Skeletal muscle cell (primary cell): ENCODE measurements at regions not wholly inside any gene's neighbourhood (a gene's known extent, or its start where the extent isn't known, plus 50 kb on each side); places are given as distances from the start of the nearest gene placed in this dataset.

Source experiments
- DNase-seq: peaks from one replicate; pipeline ENCODE4 v3.0.0-alpha.2; 2010; ENCODE audit warnings: low read depth
- H3K4me3 ChIP-seq: 2 replicates; pipeline ENCODE4 v1.5.1; 2011; ENCODE audit warnings: low read depth, mild to moderate bottlenecking, control low read depth, low read length, moderate library complexity

DNA sequence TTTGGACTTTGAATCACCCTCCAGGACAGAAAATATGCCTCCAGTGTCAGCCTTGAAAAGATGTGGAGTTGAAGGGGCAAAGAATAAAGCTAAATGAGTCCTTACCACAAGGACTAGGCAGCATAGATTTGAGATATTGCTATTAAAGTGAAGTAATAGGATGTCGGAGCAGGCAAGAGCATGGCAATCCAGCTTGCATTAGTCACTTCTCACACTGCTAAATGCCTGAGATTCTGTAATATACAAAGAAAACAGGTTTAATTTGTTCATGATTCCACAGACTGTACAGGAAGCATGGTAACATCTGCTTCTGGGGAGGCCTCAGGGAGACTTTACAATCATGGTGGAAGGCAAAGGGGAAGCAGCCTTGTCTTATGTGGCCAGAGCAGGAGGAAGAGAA, 109.8 kb upstream of the PCDH7 start:
- peak; percentile 28 for DNase-seq
- H3K4me3 ChIP-seq: no peak overlapping the region

DNA sequence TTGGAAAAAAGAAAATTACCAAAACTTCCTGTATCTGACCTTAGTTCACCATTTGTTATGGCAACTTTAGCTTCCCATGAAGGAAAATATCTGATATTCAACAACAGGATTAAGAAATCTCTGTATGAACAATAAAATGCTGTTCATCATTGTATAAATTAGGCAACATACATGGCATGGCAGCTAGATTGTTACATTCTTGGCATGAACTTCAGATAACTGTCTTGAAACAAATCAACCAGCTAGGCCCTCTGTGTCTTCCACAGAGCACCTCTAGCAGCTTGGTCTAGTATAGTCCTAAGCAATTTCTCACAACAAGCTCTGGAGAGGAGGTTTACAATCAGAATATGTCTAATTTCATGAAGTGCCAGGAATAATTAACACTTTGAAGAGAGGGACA, 105.4 kb upstream of the PCDH7 start:
- DNase-seq: no peak
- no peak overlapping the region for H3K4me3 ChIP-seq

DNA sequence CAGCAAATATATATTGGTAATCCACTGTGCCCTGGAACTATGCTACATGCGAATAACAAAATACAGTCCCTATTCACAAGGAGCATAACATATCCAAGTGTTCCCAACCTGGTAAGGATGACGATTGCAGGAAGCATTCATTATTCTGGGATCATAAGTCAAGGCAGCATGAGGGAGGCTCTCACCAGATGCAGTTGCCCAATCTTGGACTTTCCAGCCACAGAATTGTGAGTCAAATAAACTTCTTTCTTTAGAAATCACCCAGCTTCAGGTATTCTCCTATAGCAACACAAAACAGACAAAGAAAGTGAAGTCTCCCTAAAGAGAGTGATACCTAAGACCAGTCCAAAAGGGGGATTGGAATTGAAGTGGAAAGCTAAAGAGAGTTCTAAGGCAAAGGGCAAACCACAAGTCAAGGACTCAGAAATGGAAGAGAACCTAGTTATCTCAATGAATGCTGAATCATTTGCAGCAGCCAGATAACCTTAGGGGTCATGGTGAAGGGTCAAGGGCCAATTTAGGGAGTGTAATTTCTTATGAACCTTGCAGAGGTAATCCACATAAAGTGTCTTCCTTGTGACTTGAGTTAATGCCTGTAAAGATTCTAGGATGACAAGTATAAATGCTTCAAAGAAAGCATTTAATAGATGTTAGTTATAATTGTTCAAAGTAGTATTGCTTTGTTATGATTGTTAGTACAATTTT, 103.1 kb upstream of the PCDH7 start:
- DNase-seq: peak; percentile 43
- no peak overlapping the region for H3K4me3 ChIP-seq

DNA sequence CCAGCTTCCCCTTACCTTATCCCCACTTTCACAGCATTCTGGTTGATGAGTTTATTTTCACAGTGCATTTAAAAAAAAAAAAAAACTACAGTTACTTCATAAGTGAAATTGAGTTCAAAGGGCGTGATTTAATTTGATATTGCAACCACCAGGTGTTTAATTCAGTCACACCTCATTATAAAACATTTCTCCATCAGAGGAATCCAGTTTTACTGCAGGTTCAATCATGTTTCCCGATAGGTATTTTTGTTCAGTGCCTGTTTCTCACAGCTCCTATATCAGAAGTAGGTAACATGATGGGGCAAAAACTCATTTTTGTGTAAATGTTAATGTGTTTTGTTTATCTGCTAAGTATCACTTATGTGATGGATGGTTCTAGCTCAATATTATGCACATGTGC, 102.3 kb upstream of the PCDH7 start:
- no peak overlapping the region for H3K4me3 ChIP-seq
- DNase-seq: no peak

DNA sequence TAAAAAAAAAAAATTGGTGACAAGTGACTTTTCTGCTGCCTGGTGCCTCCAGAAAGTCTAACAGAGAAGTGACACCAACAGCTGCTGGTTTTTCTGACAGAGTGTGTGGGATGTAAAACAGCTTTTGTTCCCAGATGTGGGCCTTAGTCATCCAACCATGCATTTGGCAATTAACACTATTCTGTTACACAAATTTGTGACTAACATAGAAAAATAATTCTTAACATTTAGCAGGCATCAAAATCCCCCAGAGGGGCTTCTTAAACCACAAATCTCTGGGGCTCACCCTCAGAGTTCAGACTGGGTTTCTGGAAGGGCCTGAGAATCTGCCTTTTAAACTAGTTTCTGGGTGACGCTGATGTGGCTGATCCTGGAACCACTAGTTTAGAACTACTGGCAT, 100.5 kb upstream of the PCDH7 start:
- H3K4me3 ChIP-seq: no peak overlapping the region
- DNase-seq: peak; percentile 75

DNA sequence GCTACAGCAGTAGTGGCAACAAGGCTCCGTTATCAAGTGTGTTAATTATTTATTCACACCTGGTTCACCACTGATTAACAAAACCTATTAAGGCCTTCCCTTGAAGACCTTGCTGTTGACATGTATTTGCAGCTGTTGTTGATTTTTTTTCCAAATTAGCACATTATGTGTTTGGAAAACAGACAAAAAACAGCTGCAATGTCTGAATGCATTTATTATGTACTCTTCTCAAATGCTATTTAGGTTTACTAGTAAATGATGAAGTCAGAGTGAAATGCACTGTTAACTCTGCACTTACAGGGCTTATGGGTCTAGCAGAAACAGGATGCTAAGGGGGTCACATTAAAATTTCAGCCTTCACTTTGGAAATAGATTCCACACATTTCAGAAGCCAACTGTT, 99.5 kb upstream of the PCDH7 start:
- no peak overlapping the region for H3K4me3 ChIP-seq

DNA sequence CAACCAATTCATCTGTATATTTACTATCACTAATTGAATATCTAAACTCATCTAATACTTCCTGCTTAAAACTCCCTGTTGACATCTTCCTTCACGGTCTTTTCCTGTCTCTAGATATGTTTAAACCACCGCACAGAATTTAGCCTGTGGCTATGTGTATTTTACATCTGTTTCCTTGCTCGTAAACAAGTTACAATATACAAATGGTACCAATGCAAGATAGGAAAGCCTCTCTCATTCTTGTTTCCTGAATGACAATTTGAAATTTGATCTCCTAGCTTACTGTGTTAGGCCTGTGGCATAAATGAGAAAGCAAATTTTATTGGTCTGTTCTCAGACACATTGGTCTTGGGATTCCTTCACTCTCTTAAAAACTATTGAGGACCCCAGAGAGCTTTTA, 89.7 kb upstream of the PCDH7 start:
- no peak overlapping the region for H3K4me3 ChIP-seq
- no peak for DNase-seq

More for the DNA sequence above, 99.5 kb upstream of the PCDH7 start:
- no peak for DNase-seq

DNA sequence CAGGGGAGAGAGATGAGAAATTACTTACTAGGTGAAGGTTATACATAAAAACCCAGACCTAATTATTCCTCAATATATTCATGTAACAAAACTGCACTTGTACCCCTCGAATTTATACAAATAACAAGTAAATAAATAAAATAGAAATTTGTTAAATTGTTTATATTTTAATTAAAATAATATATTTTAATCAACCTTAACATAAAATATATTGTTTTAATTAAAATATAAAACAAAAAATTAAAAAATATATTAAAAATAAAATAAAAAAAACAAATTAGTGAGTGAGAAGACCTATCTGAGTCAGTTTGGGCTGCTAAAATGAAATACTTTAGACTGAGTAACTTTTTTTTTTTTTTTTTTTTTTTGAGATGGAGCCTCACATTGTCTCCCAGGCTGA, 87.4 kb upstream of the PCDH7 start:
- no peak overlapping the region for H3K4me3 ChIP-seq
- DNase-seq: no peak

DNA sequence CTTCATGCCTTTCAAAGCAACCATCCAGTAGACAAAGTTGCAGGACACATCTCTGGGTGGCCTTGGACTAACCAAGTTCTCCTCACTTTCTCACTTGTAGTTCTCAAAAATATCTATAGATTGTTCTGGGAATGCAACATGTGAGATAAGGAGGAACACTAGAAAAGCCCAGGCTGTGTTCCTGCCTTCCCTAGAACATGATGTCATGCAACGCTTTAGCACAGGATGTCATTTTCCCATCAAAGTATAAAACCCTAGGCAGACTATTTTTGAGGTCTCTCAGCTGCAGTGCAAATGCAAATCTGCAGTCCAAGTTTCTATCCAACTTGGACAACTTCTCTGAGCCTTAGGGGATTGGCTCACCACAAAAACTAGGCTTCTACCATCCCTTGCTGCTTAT, 78.8 kb upstream of the PCDH7 start:
- no peak for DNase-seq
- no peak overlapping the region for H3K4me3 ChIP-seq

DNA sequence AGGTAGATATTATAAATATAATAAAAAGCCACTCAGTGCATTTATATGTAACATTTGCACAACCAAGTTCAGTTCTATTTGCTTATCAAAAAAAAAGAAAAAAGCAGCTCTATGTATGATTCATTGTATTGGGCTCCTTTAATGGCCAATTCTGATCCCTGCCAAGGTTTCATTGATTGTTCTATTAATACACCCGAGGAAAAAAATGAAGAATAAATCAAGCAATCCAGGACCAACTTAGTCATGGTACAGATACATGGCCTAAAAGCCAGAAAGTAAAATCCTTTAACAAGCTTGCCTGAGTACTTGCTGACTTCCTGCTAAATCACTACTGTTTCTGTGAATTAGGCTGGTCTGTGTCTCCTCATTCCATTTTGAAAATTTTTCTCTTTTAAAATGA, 77.6 kb upstream of the PCDH7 start:
- no peak overlapping the region for H3K4me3 ChIP-seq

DNA sequence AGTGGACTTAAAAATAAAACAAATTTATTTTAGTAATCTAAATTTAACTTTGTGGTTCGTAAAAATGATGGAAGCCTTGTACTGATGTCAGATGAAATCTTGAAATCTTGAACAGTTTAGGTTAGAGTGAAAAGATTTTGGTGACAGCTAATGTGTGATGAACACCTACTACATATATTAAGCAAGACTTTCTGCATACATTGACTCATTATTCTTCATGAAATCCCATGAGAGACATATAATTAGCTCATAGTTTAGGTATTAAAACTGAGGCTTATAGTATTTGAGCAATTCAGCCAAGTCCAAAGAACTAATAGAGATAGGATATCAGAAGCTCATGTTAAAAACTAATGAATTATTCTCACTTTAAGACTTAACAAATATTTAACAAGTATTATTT, 66.9 kb upstream of the PCDH7 start:
- peak; percentile 55 for DNase-seq
- no peak overlapping the region for H3K4me3 ChIP-seq

More for the DNA sequence above, 77.6 kb upstream of the PCDH7 start:
- DNase-seq: no peak

DNA sequence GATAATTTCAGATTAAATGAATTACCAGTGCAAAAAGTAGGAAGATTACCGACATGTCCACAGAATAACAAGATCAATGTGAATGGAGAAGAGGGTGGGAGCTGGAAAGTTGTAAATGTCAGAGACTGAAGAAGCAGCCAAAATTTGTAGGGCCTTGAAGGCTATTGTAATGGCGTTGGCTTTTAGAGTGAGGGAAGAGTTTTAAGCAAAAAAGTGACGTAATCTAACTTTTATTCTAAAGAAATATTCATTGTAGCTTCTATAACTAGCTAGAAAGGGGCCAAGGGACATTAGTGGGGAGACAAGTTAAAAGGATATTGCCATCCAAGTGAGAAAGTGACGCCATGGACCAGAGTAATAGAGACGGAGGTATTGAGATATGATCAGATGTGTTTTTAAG, 63.3 kb upstream of the PCDH7 start:
- H3K4me3 ChIP-seq: no peak overlapping the region
- no peak for DNase-seq

DNA sequence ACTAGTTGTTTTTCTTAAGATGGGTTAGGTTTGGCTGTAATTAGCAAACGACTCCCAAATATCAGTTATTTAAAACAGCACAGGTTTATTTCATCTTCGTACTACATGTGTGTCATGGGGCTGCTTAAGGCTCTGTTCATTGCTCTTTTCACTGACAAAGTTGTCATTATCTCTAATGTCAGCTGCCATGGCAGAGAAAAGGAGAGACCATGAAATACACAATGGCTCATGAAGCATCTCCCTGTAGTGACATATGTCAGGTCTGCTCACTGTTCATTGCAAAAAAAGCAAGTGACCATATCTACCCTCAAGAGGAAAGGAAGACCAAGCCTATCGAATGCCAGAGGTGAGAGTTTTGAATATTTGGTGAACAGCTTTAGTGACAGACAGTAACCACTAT, 52.2 kb upstream of the PCDH7 start:
- no peak overlapping the region for H3K4me3 ChIP-seq
- no peak for DNase-seq

DNA sequence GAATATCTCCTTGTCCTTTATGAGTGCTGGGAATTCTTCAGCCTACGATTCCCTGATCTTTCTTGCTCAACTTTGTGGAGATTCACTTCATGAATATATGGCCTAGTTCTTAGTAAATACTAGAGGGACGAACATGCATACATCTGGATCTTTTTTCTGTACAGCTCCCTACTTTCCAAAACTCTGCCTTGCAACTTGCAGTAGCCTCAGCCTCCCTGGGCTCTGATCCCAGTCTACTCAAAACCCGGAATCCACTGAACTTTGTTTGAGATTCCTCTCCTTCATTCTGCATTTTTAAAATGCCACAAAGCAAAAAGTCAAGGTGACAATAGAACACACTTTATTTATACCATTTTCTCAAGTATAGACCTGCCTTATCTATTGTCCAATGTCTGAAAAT, 50.0 kb upstream of the PCDH7 start:
- no peak for DNase-seq
- no peak overlapping the region for H3K4me3 ChIP-seq
